ENCODE measurements at regions not wholly inside any gene's neighbourhood (a gene's known extent, or its start where the extent isn't known, plus 50 kb on each side); places are given as distances from the start of the nearest gene placed in this dataset.

DNA sequence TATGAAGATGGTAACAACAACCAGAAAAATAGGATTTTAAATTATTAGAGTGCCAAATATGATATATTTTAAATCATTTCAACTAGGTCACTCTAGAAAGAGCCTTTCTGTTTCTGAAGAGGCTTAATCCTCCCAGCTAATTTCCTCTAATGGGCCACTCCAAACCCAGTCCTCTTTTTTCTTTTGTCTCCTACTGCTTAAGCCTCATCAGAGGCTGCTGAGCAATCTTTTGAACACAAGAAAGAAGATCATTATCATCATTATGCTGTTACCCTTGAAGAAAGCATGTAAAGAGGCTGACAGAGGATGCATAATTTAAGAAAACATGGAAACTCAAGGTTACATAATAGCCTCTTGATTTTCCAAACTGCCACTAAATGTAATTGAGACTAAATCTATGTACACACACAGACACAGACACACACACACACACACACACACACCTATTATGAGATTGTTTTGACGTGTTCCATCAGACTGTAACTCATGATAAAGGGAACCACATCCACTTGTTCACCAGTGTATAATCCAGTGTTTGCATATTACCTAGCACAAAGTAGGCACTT is 519.6 kb downstream of the METTL15 start:
- TF ChIP-seq, protein P1, sequence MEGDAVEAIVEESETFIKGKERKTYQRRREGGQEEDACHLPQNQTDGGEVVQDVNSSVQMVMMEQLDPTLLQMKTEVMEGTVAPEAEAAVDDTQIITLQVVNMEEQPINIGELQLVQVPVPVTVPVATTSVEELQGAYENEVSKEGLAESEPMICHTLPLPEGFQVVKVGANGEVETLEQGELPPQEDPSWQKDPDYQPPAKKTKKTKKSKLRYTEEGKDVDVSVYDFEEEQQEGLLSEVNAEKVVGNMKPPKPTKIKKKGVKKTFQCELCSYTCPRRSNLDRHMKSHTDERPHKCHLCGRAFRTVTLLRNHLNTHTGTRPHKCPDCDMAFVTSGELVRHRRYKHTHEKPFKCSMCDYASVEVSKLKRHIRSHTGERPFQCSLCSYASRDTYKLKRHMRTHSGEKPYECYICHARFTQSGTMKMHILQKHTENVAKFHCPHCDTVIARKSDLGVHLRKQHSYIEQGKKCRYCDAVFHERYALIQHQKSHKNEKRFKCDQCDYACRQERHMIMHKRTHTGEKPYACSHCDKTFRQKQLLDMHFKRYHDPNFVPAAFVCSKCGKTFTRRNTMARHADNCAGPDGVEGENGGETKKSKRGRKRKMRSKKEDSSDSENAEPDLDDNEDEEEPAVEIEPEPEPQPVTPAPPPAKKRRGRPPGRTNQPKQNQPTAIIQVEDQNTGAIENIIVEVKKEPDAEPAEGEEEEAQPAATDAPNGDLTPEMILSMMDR (IDR thresholded peaks at IDR 0.05; ENCODE audit: borderline replicate concordance, insufficient read depth, low read depth, low read length) = no peak
- no peak overlapping the region for H3K4me3 ChIP-seq (ENCODE audit: low read depth, low read length)

DNA sequence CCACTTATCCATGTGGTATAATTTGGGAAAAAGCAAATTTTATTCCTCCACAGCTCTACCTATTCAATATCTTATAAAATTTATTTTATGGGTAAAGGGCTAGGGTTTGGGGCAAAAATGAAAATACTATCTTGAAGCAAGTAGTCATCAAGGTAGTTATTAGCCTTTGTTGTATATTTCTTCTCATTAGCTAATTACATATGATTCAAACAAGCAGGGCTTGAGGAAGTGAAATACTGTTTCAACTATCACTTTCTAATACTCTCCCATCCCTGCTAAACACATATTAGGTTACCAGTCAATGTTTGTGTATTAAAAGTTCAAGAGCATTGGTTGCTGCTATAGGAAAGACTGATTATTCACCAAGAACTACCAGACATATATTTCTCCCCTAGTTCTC is 517.3 kb downstream of the METTL15 start:
- no peak overlapping the region for H3K4me3 ChIP-seq (ENCODE audit: low read depth, low read length)
- TF ChIP-seq, protein P1 (IDR thresholded peaks at IDR 0.05; ENCODE audit: borderline replicate concordance, insufficient read depth, low read depth, low read length) = no peak

DNA sequence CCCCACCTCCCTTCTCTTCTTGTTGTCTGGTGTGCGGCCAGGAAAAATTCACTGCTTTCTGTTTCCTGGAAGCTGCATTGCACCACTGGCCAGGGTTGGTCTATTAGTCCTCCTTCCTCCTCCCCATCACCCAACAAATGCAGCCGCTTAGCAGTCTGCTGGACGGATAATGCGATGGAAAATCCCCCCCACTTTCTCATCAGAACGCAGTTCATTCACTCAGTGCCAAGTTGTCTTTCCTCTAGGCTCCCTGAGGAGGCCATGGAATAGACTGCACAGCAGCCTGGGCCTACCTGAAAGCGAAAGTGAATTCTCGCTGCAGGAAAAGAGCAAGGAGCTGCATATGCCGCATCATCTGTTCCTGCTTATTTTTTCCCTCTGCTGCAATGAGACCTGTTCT is 513.6 kb downstream of the METTL15 start:
- TF ChIP-seq, protein P1 (IDR thresholded peaks at IDR 0.05; ENCODE audit: borderline replicate concordance, insufficient read depth, low read depth, low read length) = no peak
- H3K4me3 ChIP-seq (ENCODE audit: low read depth, low read length) = no peak overlapping the region

DNA sequence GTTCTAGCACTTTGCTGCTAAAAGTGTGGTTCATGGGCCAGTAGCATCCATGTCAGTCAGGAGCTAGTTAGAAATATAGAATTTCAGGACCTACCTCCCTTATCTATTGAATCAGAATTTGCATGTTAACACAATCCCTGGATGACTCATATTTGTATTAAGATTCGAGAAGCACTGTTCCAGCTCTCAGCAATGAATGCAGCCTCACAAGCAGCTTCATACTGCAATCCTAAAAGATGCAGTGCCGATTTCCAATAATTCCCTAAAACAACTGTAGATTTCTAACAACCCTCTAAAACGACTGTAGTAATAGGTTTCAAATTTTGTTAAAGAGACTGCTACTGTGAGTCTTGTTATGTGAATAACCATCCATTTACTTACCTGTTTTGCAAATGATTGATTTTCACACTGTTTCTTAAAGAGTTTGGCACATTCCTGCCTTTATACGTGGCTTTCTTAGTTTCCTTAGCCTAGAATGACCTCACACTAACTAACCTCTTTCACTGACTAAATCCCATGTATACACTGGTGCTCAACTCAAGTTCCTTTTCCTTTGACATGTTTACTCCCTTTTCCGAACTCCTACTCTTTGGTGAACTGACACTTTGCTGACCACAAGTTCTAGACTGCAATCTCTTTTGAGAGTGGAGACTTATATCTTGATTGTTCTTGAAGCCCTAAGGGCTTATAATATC is 511.8 kb downstream of the METTL15 start:
- H3K4me3 ChIP-seq (ENCODE audit: low read depth, low read length) = no peak overlapping the region
- TF ChIP-seq, protein P1 (IDR thresholded peaks at IDR 0.05; ENCODE audit: borderline replicate concordance, insufficient read depth, low read depth, low read length) = no peak

DNA sequence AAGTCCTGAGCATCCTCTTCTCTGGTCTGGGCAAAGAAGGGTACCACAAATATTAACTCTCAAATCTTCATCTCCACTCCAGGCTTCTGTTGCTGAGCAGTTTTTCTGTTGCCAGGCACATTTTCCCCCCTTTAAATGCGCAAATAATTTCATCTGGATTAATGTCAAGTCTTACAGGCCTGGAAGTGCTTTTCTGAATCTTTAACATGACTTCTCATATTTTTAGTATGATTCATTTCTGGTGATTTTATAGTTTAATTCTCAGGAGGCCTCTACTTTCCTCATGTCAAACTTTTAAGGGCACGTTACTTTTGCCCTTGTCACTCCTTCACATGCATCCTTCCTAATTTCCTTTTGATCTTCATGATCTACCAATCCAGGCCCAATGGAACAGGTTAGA is 510.2 kb downstream of the METTL15 start:
- no peak overlapping the region for H3K4me3 ChIP-seq (ENCODE audit: low read depth, low read length)
- TF ChIP-seq, protein P1 (IDR thresholded peaks at IDR 0.05; ENCODE audit: borderline replicate concordance, insufficient read depth, low read depth, low read length) = no peak

DNA sequence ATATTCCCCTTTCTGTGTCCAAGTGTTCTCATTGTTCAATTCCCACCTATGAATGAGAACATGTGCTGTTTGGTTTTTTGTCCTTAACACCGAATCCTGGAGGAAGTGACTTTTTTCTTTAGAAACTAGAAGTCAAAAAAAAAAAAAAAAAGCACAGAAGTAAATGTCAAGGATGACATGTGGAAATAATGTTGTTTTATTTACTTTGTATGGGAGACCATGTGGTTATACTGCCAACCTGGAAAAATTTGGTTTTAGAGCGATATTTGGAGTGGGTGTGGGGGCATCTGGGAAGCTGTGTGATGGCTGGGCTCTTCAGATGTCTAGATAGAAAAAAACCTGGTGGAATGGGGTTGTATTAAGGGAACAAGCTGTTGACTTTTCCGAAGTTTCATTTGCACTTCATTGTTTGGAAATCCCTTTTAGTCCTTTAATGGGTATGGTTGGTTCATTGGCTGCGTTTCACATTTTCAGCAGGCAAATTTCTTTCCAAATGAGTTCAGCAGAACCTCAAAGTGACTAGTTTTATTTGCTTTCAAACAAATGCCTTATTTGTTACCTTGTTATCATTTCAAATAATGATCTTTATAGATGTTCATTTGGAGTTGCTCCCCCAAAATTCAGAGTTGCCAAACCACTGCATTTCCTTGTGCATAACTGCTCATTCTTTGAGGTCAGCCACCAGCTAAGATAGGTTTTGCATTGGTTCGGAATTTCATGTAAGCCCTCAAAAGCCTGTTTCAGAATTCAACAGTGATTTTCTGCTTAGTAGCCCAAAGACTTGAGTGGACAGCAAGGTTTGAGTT is 508.2 kb downstream of the METTL15 start:
- no peak overlapping the region for H3K4me3 ChIP-seq (ENCODE audit: low read depth, low read length)
- TF ChIP-seq, protein P1 (IDR thresholded peaks at IDR 0.05; ENCODE audit: borderline replicate concordance, insufficient read depth, low read depth, low read length) = no peak
